HG03432 (cell line): ENCODE measurements at regions not wholly inside any gene's neighbourhood (a gene's known extent, or its start where the extent isn't known, plus 50 kb on each side); places are given as distances from the start of the nearest gene placed in this dataset.

Experiments
- ATAC-seq: cut with Tn5 transposase; IDR thresholded peaks from one replicate; pipeline ENCODE4 v1.9.1; 2021; ENCODE audit warnings: mild to moderate bottlenecking, moderate library complexity; ENCODE audit not compliant: unreplicated experiment

GRCh38 chr5:157933005-157933404, 74.1 kb upstream of the CLINT1 start:
- ATAC-seq = no peak

GRCh38 chr5:157930710-157931109, 71.8 kb upstream of the CLINT1 start:
- ATAC-seq = no peak

- no peak for ATAC-seq
Observed at GRCh38 chr5:157926977-157927376, 68.0 kb upstream of the CLINT1 start.

GRCh38 chr5:157925786-157926671, 67.1 kb upstream of the CLINT1 start:
- no peak for ATAC-seq

- ATAC-seq = no peak
Observed at GRCh38 chr5:157924931-157925729, 66.2 kb upstream of the CLINT1 start.

GRCh38 chr5:157924490-157924889, 65.5 kb upstream of the CLINT1 start:
- ATAC-seq = no peak

GRCh38 chr5:157923765-157924164, 64.8 kb upstream of the CLINT1 start:
- ATAC-seq = no peak

- no peak for ATAC-seq
Observed at GRCh38 chr5:157922026-157922425, 63.1 kb upstream of the CLINT1 start.

- no peak for ATAC-seq
Observed at GRCh38 chr5:157920828-157921170, 61.9 kb upstream of the CLINT1 start.

- ATAC-seq = no peak
Observed at GRCh38 chr5:157918811-157919742, 60.1 kb upstream of the CLINT1 start.

GRCh38 chr5:157917899-157918809, 59.2 kb upstream of the CLINT1 start:
- ATAC-seq = peak; percentile 73

- no peak for ATAC-seq
Observed at GRCh38 chr5:157917491-157917890, 58.5 kb upstream of the CLINT1 start.

GRCh38 chr5:157915638-157916037, 56.7 kb upstream of the CLINT1 start:
- ATAC-seq = no peak

- no peak for ATAC-seq
Observed at GRCh38 chr5:157914151-157914788, 55.3 kb upstream of the CLINT1 start.

GRCh38 chr5:157913575-157913974, 54.6 kb upstream of the CLINT1 start:
- no peak for ATAC-seq

GRCh38 chr5:157912621-157913325, 53.8 kb upstream of the CLINT1 start:
- peak; percentile 88 for ATAC-seq

- ATAC-seq = no peak
Observed at GRCh38 chr5:157911568-157911967, 52.6 kb upstream of the CLINT1 start.
